Adipocyte (in vitro differentiated cells): ENCODE measurements at regions not wholly inside any gene's neighbourhood (a gene's known extent, or its start where the extent isn't known, plus 50 kb on each side); places are given as distances from the start of the nearest gene placed in this dataset.

Experiments
- DNase-seq: peaks from one replicate; pipeline ENCODE4 v3.0.0-alpha.2; 2015; ENCODE audit warnings: low read depth
- H3K27me3 ChIP-seq: replicated peaks from 2 replicates; pipeline ENCODE4 v1.7.0; 2013; ENCODE audit warnings: mild to moderate bottlenecking, low read length, moderate library complexity; ENCODE audit not compliant: control insufficient read depth, insufficient read depth
- H3K36me3 ChIP-seq: 2 replicates; pipeline ENCODE4 v1.7.0; 2013; ENCODE audit warnings: low read length, mild to moderate bottlenecking, moderate library complexity; ENCODE audit not compliant: control insufficient read depth, insufficient read depth, severe bottlenecking
- H3K4me1 ChIP-seq: 2 replicates; pipeline ENCODE4 v1.7.0; 2013; ENCODE audit warnings: mild to moderate bottlenecking, low read length, moderate library complexity; ENCODE audit not compliant: control insufficient read depth, insufficient read depth
- H3K4me3 ChIP-seq: 2 replicates; pipeline ENCODE4 v1.7.0; 2013; ENCODE audit warnings: mild to moderate bottlenecking, low read length, moderate library complexity
- H3K9ac ChIP-seq: 2 replicates; pipeline ENCODE4 v1.7.0; 2013; ENCODE audit warnings: mild to moderate bottlenecking, low read length, moderate library complexity
- H3K9me3 ChIP-seq: 2 replicates; pipeline ENCODE4 v1.7.0; 2013; ENCODE audit warnings: mild to moderate bottlenecking, low read length, moderate library complexity; ENCODE audit not compliant: control insufficient read depth

GRCh38 chr6:100944644-100945043 lies 63.5 kb upstream of the ASCC3 start:
- H3K9me3 ChIP-seq, result peaks cover 9% of the 10 kb centered on the region
- no peaks in the 10 kb centered on the region for H3K36me3 ChIP-seq
- no peak overlapping the region for H3K9ac ChIP-seq
- no peaks in the 10 kb centered on the region for H3K27me3 ChIP-seq
- no peak overlapping the region for H3K4me3 ChIP-seq
- H3K4me1 ChIP-seq, result no peaks in the 10 kb centered on the region
- DNase-seq, result no peak

GRCh38 chr6:100946021-100946540 lies 65.0 kb upstream of the ASCC3 start:
- DNase-seq, result no peak
- no peaks in the 10 kb centered on the region for H3K36me3 ChIP-seq
- H3K27me3 ChIP-seq, result no peaks in the 10 kb centered on the region
- no peak overlapping the region for H3K4me3 ChIP-seq
- peaks cover 9% of the 10 kb centered on the region for H3K9me3 ChIP-seq
- no peak overlapping the region for H3K9ac ChIP-seq
- no peaks in the 10 kb centered on the region for H3K4me1 ChIP-seq

- Histone ChIP-seq H3K4me1 (no peaks in the 10 kb centered on the region), H3K9ac (no peak overlapping the region), H3K27me3 (no peaks in the 10 kb centered on the region), H3K36me3 (no peaks in the 10 kb centered on the region), H3K4me3 (no peak overlapping the region), H3K9me3 (peaks cover 9% of the 10 kb centered on the region)
- no peak for DNase-seq
Observed at GRCh38 chr6:100946711-100947110, 65.6 kb upstream of the ASCC3 start.

- H3K9ac ChIP-seq, result no peak overlapping the region
- H3K36me3 ChIP-seq, result no peaks in the 10 kb centered on the region
- peaks cover 9% of the 10 kb centered on the region for H3K9me3 ChIP-seq
- no peaks in the 10 kb centered on the region for H3K27me3 ChIP-seq
- H3K4me3 ChIP-seq, result no peak overlapping the region
- H3K4me1 ChIP-seq, result no peaks in the 10 kb centered on the region
- DNase-seq, result no peak
Observed at GRCh38 chr6:100948381-100949133, 67.4 kb upstream of the ASCC3 start.

GRCh38 chr6:100952006-100952405 lies 70.9 kb upstream of the ASCC3 start:
- H3K4me1 ChIP-seq, result no peaks in the 10 kb centered on the region
- H3K9me3 ChIP-seq, result peaks cover 9% of the 10 kb centered on the region
- no peak overlapping the region for H3K9ac ChIP-seq
- no peak for DNase-seq
- H3K36me3 ChIP-seq, result no peaks in the 10 kb centered on the region
- no peak overlapping the region for H3K4me3 ChIP-seq
- no peaks in the 10 kb centered on the region for H3K27me3 ChIP-seq

- Histone ChIP-seq H3K4me1 (no peaks in the 10 kb centered on the region), H3K4me3 (no peak overlapping the region)
Observed at GRCh38 chr6:100959280-100959679, 78.2 kb upstream of the ASCC3 start.

GRCh38 chr6:100962466-100962865 lies 81.3 kb upstream of the ASCC3 start:
- no peak for DNase-seq
- H3K4me3 ChIP-seq, result no peak overlapping the region
- no peak overlapping the region for H3K9ac ChIP-seq
- H3K9me3 ChIP-seq, result no peaks in the 10 kb centered on the region
- no peaks in the 10 kb centered on the region for H3K4me1 ChIP-seq
- H3K36me3 ChIP-seq, result no peaks in the 10 kb centered on the region
- H3K27me3 ChIP-seq, result no peaks in the 10 kb centered on the region

More at GRCh38 chr6:100959280-100959679, 78.2 kb upstream of the ASCC3 start:
- no peak overlapping the region for H3K9ac ChIP-seq
- H3K9me3 ChIP-seq, result no peaks in the 10 kb centered on the region
- H3K27me3 ChIP-seq, result no peaks in the 10 kb centered on the region
- no peaks in the 10 kb centered on the region for H3K36me3 ChIP-seq
- DNase-seq, result no peak

GRCh38 chr6:100965067-100965466 lies 83.9 kb upstream of the ASCC3 start:
- no peak for DNase-seq
- Histone ChIP-seq H3K9ac (no peak overlapping the region), H3K4me1 (no peaks in the 10 kb centered on the region), H3K36me3 (no peaks in the 10 kb centered on the region), H3K9me3 (no peaks in the 10 kb centered on the region), H3K27me3 (no peaks in the 10 kb centered on the region), H3K4me3 (no peak overlapping the region)

- no peaks in the 10 kb centered on the region for H3K4me1 ChIP-seq
- H3K9me3 ChIP-seq, result no peaks in the 10 kb centered on the region
- H3K4me3 ChIP-seq, result no peak overlapping the region
- no peak overlapping the region for H3K9ac ChIP-seq
- no peak for DNase-seq
- no peaks in the 10 kb centered on the region for H3K36me3 ChIP-seq
- H3K27me3 ChIP-seq, result no peaks in the 10 kb centered on the region
Observed at GRCh38 chr6:100968949-100969348, 87.8 kb upstream of the ASCC3 start.

- Histone ChIP-seq H3K4me3 (no peak overlapping the region), H3K9me3 (no peaks in the 10 kb centered on the region), H3K36me3 (no peaks in the 10 kb centered on the region), H3K27me3 (no peaks in the 10 kb centered on the region), H3K4me1 (no peaks in the 10 kb centered on the region), H3K9ac (no peak overlapping the region)
- no peak for DNase-seq
Observed at GRCh38 chr6:100979267-100979666, 98.1 kb upstream of the ASCC3 start.

GRCh38 chr6:100980949-100981348 lies 99.8 kb upstream of the ASCC3 start:
- no peaks in the 10 kb centered on the region for H3K36me3 ChIP-seq
- H3K27me3 ChIP-seq, result no peaks in the 10 kb centered on the region
- no peak for DNase-seq
- no peak overlapping the region for H3K9ac ChIP-seq
- no peaks in the 10 kb centered on the region for H3K4me1 ChIP-seq
- no peaks in the 10 kb centered on the region for H3K9me3 ChIP-seq
- H3K4me3 ChIP-seq, result no peak overlapping the region

GRCh38 chr6:100986921-100987320 lies 105.8 kb upstream of the ASCC3 start:
- no peak overlapping the region for H3K9ac ChIP-seq
- no peaks in the 10 kb centered on the region for H3K9me3 ChIP-seq
- no peak overlapping the region for H3K4me3 ChIP-seq
- H3K4me1 ChIP-seq, result no peaks in the 10 kb centered on the region
- no peak for DNase-seq
- H3K27me3 ChIP-seq, result no peaks in the 10 kb centered on the region
- H3K36me3 ChIP-seq, result no peaks in the 10 kb centered on the region
